Ovary (tissue), 7 donors: ENCODE measurements at regions not wholly inside any gene's neighbourhood (a gene's known extent, or its start where the extent isn't known, plus 50 kb on each side); places are given as distances from the start of the nearest gene placed in this dataset.

Source experiments
- DNase-seq, 5 donors: peaks; one replicate each; pipeline ENCODE4 v3.0.0-alpha.2; 2019 to 2020
- H3K27ac ChIP-seq, 2 donors: fragments of 200-600 bp; one replicate each; pipeline versions ENCODE4 v1.5.1 to v1.8.0; 2019 to 2022
- H3K27me3 ChIP-seq: fragments of 200-600 bp; one replicate; pipeline ENCODE4 v1.8.0; 2022
- H3K36me3 ChIP-seq: fragments of 200-600 bp; sonication (generic); one replicate; pipeline ENCODE4 v1.5.1; 2019
- H3K4me1 ChIP-seq: one replicate; pipeline ENCODE4 v1.8.1; 2013; ENCODE audit warnings: mild to moderate bottlenecking, moderate library complexity; ENCODE audit not compliant: insufficient read depth
- H3K4me3 ChIP-seq: fragments of 200-600 bp; sonication (generic); one replicate; pipeline ENCODE4 v1.5.1; 2017
- H3K9me3 ChIP-seq, 2 donors: fragments of 200-600 bp in 1 of 2; sonication (generic) in 1 of 2; one replicate each; pipeline versions ENCODE4 v1.5.1 to v1.8.1; 2013 to 2019; ENCODE audit warnings: mild to moderate bottlenecking in 1 of 2, moderate library complexity in 1 of 2
- CTCF ChIP-seq, 3 donors: fragments of 450-650 bp in 2 of 3; fragments of 200-600 bp in 1 of 3; IDR thresholded peaks; one replicate each; pipeline versions ENCODE4 v1.5.1 to v1.8.0; 2016 to 2022; ENCODE audit warnings: antibody characterized with exemption in 3 of 3, mild to moderate bottlenecking in 1 of 3
- EP300 ChIP-seq: sonication (generic); formaldehyde crosslinking; IDR thresholded peaks from one replicate; pipeline ENCODE4 v1.6.1; 2017; ENCODE audit warnings: antibody characterized with exemption
- POLR2A ChIP-seq: fragments of 450-650 bp; IDR thresholded peaks from one replicate; pipeline ENCODE4 v1.6.1; 2017; ENCODE audit warnings: antibody characterized with exemption, mild to moderate bottlenecking, moderate library complexity
- WGBS, 3 donors: extraction: QIAGEN DNeasy Blood & Tissue Kit in 1 of 3; methylation state at CpG; one replicate each; pipeline versions ENCODE4 v1.1.5 to v1.1.7; 2013 to 2017; 5-methylcytosine and 5-hydroxymethylcytosine counted together
- intact Hi-C, 4 donors: fragments of 100-400 bp; cut with DNase I; formaldehyde crosslinking; loops; one replicate each; pipeline versions ENCODE4 v1.11.0 to v1.15.1; 2022 to 2023
- donor health status: DM: no; HTN: no; CAD: no; lungs with moderate emphysema.
- donor health status: DM: no; HTN: no; CAD: no.
- donor health status: Bipolar disorder and iron deficiency.
- donor health status: DM: no; HTN: no; CAD: no.
- donor health status: DM: yes; HTN: yes; CAD: no.

DNA sequence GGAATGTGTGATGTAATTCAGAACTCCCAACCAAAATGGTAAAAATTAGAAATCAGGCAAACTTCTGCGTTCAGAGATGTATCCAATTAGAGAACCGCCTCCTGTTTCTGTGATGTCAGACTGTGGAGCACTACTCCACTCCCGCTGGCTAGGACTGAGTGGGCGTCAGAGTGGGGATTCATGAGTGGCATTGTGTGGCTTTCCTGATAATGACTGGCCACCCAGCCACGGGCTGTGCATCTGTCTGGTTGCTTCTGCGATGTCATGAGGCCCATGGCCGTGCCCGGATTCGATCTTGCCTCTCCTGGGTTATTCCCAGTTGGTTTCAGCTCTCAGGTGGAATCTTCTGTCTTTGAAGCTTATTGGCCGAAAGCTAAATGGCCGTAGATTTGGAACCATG is 87.1 kb upstream of the KCNA1 start:
- no peak for DNase-seq
- H3K4me1 ChIP-seq, result no peaks in the 10 kb centered on the region
- H3K27me3 ChIP-seq, result no peaks in the 10 kb centered on the region
- H3K4me3 ChIP-seq, result no peak overlapping the region
- no peak for TF ChIP-seq EP300
- TF ChIP-seq POLR2A, result no peak
- TF ChIP-seq CTCF (IDR thresholded peaks at IDR 0.05), result no peak
- intact Hi-C loops, result no loop called here
- H3K27ac ChIP-seq, result no peak overlapping the region
- H3K36me3 ChIP-seq, result no peaks in the 10 kb centered on the region
- 85 to 88% (median 87%) methylated on average over 11 of the region's 11 CpGs for WGBS, 3 donors
- no peaks in the 10 kb centered on the region for H3K9me3 ChIP-seq

- intact Hi-C loops, result loop anchor here in 1 of 4 donors (2.0 kb wide), 1 partner anchor 42 kb away; no protein-coding TSS in a partner anchor
These were observed 85.3 kb upstream of the KCNA1 start for GRCh38 chr12:4824380-4824779.

DNA sequence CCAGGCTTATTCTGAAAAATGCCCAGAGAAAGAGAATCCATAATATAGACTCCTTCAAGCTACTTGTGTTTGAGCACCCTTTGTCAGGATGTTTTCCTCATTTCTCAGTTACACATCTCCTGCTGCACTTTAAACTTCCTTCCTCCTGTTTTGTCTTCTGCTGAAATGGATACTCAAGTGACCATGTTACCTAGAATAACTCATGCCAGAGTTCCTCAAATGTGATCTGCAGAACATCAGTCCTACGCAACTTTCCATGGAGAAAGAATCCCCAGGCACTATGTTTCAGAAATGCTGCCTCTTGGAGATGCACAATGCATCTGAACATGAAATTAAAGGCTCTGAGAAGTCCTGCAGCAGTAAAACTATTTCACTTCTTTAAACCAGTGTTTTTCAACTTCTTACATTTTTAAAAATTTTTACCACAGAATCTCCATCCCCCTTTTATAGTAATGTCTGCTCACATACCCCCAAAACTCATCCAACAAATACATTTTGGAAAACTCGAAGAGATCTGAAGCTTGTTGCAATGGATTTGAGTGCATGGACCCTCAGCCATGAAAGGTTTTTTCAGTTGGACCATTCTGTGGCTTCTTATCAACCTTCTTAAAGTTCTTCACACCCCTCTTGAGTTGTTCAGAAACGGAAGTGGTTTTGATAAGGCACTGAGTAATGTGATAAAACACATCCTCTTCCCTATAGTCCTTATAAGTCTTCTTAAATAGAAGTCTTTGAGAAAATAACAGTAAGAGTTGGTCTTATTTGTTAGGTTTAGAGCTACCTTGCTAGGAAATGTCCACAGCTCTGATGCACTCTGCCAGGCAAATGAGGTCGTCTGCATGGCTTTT is 84.5 kb upstream of the KCNA1 start:
- no peak overlapping the region for H3K4me3 ChIP-seq
- H3K9me3 ChIP-seq, result no peaks in the 10 kb centered on the region
- 65 to 70% (median 68%) methylated on average over 4 of the region's 4 CpGs for WGBS, 3 donors
- no peaks in the 10 kb centered on the region for H3K4me1 ChIP-seq
- H3K27ac ChIP-seq, result no peak overlapping the region
- H3K27me3 ChIP-seq, result no peaks in the 10 kb centered on the region
- intact Hi-C loops, result loop anchor here in 1 of 4 donors (2.0 kb wide), 1 partner anchor 42 kb away; no protein-coding TSS in a partner anchor
- H3K36me3 ChIP-seq, result no peaks in the 10 kb centered on the region
- TF ChIP-seq CTCF (IDR thresholded peaks at IDR 0.05) (no peak), POLR2A (no peak), EP300 (no peak)
- DNase-seq, result no peak

More at GRCh38 chr12:4824380-4824779, 85.3 kb upstream of the KCNA1 start:
- Histone ChIP-seq H3K36me3 (no peaks in the 10 kb centered on the region), H3K9me3 (no peaks in the 10 kb centered on the region), H3K27me3 (no peaks in the 10 kb centered on the region), H3K27ac (no peak overlapping the region), H3K4me3 (no peak overlapping the region), H3K4me1 (no peaks in the 10 kb centered on the region)
- no peak for DNase-seq
- no peak for TF ChIP-seq CTCF (IDR thresholded peaks at IDR 0.05)
- no peak for TF ChIP-seq POLR2A
- TF ChIP-seq EP300, result no peak
- 87 to 91% (median 88%) methylated on average over 8 of the region's 8 CpGs for WGBS, 3 donors

DNA sequence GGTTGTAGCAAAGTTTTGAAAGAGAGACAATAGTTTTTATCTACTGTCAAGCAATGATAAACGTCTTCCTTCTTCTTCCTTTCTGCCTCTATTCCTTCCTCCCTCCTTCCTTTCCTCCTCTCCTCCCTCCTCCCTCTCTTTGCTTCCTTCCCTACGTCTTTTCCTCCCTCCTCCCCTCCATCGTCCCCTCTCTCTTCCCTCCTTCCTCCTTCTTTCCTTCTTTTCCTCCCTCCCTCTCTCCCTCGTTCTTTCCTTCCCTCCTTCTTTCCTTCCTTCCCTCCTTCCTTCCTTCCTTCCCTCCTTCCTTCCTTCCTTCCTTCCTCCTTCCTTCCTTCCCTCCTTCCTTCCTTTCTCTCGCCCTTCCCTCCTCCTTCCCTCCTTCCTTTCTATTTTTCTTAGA is 82.8 kb upstream of the KCNA1 start:
- Histone ChIP-seq H3K4me3 (no peak overlapping the region), H3K27ac (no peak overlapping the region), H3K4me1 (no peaks in the 10 kb centered on the region), H3K27me3 (no peaks in the 10 kb centered on the region), H3K36me3 (no peaks in the 10 kb centered on the region), H3K9me3 (no peaks in the 10 kb centered on the region)
- no peak for DNase-seq
- intact Hi-C loops, result no loop called here
- no peak for TF ChIP-seq CTCF (IDR thresholded peaks at IDR 0.05)
- no peak for TF ChIP-seq POLR2A
- no peak for TF ChIP-seq EP300
- WGBS, 3 donors, result 65 to 72% (median 69%) methylated on average over 5 of the region's 5 CpGs
